Prostate gland (tissue), 2 donors: ENCODE measurements at regions not wholly inside any gene's neighbourhood (a gene's known extent, or its start where the extent isn't known, plus 50 kb on each side); places are given as distances from the start of the nearest gene placed in this dataset.

Experiments
- POLR2A ChIP-seq: fragments of 450-650 bp; IDR thresholded peaks from one replicate; pipeline ENCODE4 v1.6.1; 2016; ENCODE audit warnings: antibody characterized with exemption, mild to moderate bottlenecking
- TF ChIP-seq, protein P1 (sequence below), 4 experiments: fragments of 200-600 bp in 2 of 4; fragments of 450-650 bp in 2 of 4; sonication (generic) in 2 of 4; IDR thresholded peaks; 1 replicate in 3 of 4; 2 replicates in 1 of 4; pipeline ENCODE4 v1.5.1; 2016 to 2019; ENCODE audit warnings: antibody characterized with exemption in 4 of 4, mild to moderate bottlenecking in 2 of 4, moderate library complexity in 2 of 4

DNA sequence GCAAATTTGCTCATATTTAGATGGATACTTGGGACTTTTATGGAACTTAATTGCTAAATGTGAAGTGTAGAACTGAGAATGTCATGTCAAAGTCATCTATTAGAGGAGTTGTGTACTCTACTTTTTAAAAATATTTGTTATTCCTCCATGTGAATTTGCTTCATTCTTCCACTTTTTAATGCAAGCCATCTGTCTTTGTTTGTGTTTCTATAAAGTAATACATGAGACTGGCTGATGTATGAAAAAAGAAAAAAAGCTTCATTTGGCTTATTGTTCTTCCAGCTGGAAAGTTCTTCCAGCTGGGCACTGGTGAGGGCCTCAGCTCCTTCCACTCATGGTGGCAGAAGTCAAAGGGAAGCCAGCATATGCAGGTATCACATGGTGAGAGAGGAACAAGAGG is 114.6 kb upstream of the GRID2 start:
- no peak for TF ChIP-seq POLR2A
- TF ChIP-seq, protein P1, sequence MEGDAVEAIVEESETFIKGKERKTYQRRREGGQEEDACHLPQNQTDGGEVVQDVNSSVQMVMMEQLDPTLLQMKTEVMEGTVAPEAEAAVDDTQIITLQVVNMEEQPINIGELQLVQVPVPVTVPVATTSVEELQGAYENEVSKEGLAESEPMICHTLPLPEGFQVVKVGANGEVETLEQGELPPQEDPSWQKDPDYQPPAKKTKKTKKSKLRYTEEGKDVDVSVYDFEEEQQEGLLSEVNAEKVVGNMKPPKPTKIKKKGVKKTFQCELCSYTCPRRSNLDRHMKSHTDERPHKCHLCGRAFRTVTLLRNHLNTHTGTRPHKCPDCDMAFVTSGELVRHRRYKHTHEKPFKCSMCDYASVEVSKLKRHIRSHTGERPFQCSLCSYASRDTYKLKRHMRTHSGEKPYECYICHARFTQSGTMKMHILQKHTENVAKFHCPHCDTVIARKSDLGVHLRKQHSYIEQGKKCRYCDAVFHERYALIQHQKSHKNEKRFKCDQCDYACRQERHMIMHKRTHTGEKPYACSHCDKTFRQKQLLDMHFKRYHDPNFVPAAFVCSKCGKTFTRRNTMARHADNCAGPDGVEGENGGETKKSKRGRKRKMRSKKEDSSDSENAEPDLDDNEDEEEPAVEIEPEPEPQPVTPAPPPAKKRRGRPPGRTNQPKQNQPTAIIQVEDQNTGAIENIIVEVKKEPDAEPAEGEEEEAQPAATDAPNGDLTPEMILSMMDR (IDR thresholded peaks at IDR 0.05): no peak
